ENCODE measurements at regions not wholly inside any gene's neighbourhood (a gene's known extent, or its start where the extent isn't known, plus 50 kb on each side); places are given as distances from the start of the nearest gene placed in this dataset.

GRCh38 chr6:150713487-150713886 is 113.8 kb downstream of the PLEKHG1 start:
- no peak for DNase-seq

GRCh38 chr6:150713931-150714330 is 114.2 kb downstream of the PLEKHG1 start:
- no peak for DNase-seq

- DNase-seq: no peak
Observed at GRCh38 chr6:150715133-150715532, 115.4 kb downstream of the PLEKHG1 start.

- no peak for DNase-seq
Observed at GRCh38 chr6:150717419-150717818, 117.7 kb downstream of the PLEKHG1 start.

GRCh38 chr6:150719099-150719766 is 119.5 kb downstream of the PLEKHG1 start:
- DNase-seq: no peak

- no peak for DNase-seq
Observed at GRCh38 chr6:150719831-150720230, 120.1 kb downstream of the PLEKHG1 start.

- DNase-seq: no peak
Observed at GRCh38 chr6:150720774-150721233, 121.1 kb downstream of the PLEKHG1 start.

- DNase-seq: no peak
Observed at GRCh38 chr6:150721418-150722266, 122.0 kb downstream of the PLEKHG1 start.

GRCh38 chr6:150722614-150723344 is 123.1 kb downstream of the PLEKHG1 start:
- DNase-seq: no peak

- no peak for DNase-seq
Observed at GRCh38 chr6:150723345-150723658, 123.6 kb downstream of the PLEKHG1 start.

- no peak for DNase-seq
Observed at GRCh38 chr6:150723857-150724256, 124.2 kb downstream of the PLEKHG1 start.

GRCh38 chr6:150725795-150726194 is 126.1 kb downstream of the PLEKHG1 start:
- no peak for DNase-seq

- no peak for DNase-seq
Observed at GRCh38 chr6:150729188-150729748, 129.6 kb downstream of the PLEKHG1 start.

GRCh38 chr6:150730801-150731457 is 131.2 kb downstream of the PLEKHG1 start:
- DNase-seq: no peak

- DNase-seq: no peak
Observed at GRCh38 chr6:150732765-150733539, 132.6 kb upstream of the MTHFD1L start.

- DNase-seq: no peak
Observed at GRCh38 chr6:150733726-150734125, 131.8 kb upstream of the MTHFD1L start.

GRCh38 chr6:150734235-150734634 is 131.3 kb upstream of the MTHFD1L start:
- no peak for DNase-seq

- no peak for DNase-seq
Observed at GRCh38 chr6:150735341-150735851, 130.1 kb upstream of the MTHFD1L start.

- no peak for DNase-seq
Observed at GRCh38 chr6:150738092-150738629, 127.3 kb upstream of the MTHFD1L start.

- no peak for DNase-seq
Observed at GRCh38 chr6:150739711-150740349, 125.7 kb upstream of the MTHFD1L start.

- no peak for DNase-seq
Observed at GRCh38 chr6:150740453-150740852, 125.0 kb upstream of the MTHFD1L start.
